GM19438 (cell line): ENCODE measurements at regions not wholly inside any gene's neighbourhood (a gene's known extent, or its start where the extent isn't known, plus 50 kb on each side); places are given as distances from the start of the nearest gene placed in this dataset.

Source experiments
- ATAC-seq: cut with Tn5 transposase; IDR thresholded peaks from one replicate; pipeline ENCODE4 v1.9.1; 2021; ENCODE audit warnings: low read depth; ENCODE audit not compliant: unreplicated experiment

- no peak for ATAC-seq
Observed at GRCh38 chrX:30951003-30951402, 61.9 kb upstream of the TAB3 start.

- ATAC-seq = no peak
Observed at GRCh38 chrX:30950391-30950790, 61.3 kb upstream of the TAB3 start.

GRCh38 chrX:30949554-30949953, 60.5 kb upstream of the TAB3 start:
- no peak for ATAC-seq

GRCh38 chrX:30948626-30949025, 59.6 kb upstream of the TAB3 start:
- ATAC-seq = no peak

- ATAC-seq = no peak
Observed at GRCh38 chrX:30948051-30948450, 59.0 kb upstream of the TAB3 start.

GRCh38 chrX:30943984-30944383, 54.9 kb upstream of the TAB3 start:
- no peak for ATAC-seq

- no peak for ATAC-seq
Observed at GRCh38 chrX:30941898-30942297, 52.8 kb upstream of the TAB3 start.

- no peak for ATAC-seq
Observed at GRCh38 chrX:30939928-30940327, 50.9 kb upstream of the TAB3 start.
